NCI-H1048 (cell line): ENCODE measurements at regions not wholly inside any gene's neighbourhood (a gene's known extent, or its start where the extent isn't known, plus 50 kb on each side); places are given as distances from the start of the nearest gene placed in this dataset.
"Not testable (repeated sequence)": the region's sequence is repeated elsewhere in the genome, so short reads cannot be mapped to it uniquely, and the experiment has no call there.

Experiments
- DNase-seq: peaks from one replicate; lab custom pipeline; 2025; lab: John Stamatoyannopoulos, UW

DNA sequence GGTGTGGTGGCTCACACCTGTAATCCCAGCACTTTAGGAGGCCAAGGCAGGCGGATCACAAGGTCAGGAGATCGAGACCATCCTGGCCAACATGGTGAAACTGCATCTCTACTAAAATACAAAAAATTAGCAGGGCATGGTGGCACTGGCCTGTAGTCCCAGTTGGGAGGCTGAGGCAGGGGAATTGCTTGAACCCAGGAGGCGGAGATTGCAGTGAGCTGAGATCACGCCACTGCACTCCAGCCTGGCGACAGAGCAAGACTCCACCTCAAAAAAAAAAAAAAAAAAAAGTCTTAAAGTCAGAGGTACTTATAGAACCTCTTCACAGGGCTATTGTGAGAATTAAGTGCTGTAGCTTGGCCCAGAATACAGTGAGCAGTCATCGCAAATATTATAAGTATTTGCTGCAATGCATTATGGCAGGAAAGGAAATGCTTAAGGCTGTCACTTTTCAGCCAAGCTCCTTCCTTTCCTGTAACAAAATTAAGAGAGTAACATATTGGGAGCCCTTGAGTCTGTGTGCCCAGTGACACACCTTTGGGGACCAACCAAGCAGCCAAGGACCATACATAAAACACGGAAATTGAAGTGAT, 110.9 kb upstream of the HAND1 start:
- not testable (repeated sequence) for DNase-seq

DNA sequence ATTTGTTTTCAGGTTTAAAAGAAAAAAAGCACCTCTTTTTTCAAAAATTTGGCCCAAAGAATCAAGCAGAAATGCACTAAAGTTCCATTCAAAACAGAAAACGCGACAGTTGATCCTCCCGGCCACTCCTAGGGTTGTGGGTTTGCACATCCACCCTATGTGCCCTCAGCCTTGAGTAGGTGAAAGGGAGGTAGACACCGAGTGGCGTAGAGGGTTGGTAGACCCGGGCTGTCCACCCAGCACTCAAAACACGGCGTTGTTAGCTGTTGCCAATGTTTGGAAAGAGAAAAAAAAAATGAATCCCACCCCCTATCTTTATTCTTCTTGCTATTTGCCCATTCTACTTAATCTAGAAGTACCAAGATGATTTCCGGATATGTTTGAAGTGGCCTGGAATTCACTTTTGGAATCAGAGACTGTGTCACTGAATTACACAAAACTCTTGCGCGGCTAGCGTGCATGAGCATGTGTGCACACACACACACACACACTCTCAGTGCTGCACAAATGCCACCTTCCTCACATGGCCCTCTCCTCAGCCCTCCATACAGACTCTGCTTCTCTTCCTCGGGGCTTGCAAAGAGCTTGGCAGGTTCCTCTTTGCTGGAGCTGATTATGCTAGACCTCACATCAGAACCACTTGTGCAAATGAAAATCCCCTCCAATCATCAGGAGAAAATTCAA, 110.2 kb upstream of the HAND1 start:
- DNase-seq, result no peak

DNA sequence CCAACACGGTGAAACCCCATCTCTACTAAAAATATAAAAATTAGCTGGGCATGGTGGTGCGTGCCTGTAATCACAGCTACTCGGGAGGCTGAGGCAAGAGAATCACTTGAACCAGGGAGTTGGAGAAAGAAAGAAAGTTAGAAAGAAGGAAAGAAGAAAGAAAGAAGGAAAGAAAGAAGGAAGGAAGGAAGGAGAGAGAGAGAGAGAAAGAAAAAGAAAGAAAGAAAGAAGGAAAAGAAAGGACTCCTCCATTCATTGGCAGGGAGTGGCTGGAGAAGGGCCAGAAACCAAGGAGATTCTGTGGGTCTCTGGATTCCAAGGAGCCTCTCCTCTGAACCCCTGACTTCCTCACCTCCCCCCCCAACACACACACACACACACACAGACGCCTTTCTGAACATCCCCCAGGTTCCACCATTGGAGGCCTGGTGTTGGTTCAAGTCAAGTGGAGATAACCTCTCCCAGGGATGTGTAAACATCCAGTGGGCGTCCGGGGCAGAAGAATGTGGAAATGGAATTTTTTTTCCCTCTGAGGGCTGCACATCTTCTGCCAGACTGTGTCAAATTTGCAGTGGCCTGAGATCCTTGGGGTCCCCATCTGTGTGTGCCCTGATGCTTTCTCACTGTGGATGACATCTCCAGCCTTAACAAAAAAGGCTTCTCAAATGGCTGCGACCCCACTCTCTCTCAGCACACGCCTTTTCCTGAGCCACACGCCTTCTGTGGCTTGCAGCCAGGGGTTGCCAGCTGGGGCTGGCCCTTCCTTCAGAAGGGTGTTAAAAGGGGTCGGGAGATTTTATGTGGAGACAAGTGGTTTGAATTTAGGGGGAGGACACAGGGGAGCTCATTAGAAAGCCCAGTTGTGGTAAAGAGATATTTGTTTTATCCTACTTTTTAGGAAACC, 109.3 kb upstream of the HAND1 start:
- DNase-seq, result no peak

GRCh38 chr5:154583671-154584177, 105.7 kb upstream of the HAND1 start:
- no peak for DNase-seq

DNA sequence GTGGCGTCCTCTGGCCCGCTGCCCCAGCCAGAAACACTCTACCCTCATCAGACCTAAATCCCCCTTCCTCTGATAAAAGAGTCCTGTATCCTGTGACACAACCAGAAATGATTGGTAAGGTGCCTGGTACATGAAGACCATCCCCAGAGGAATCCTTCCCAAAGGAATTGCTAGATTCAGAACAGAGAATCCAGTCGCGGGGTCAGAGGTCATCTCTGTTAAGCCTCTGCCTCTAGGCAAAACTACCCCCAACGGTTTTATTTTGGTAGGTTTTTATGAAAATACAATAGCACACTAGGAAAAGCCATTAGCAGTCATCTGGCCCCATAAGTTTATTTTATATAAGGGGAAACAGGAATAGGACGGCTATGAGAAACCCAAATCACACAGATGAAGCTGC, 102.4 kb upstream of the HAND1 start:
- no peak for DNase-seq

GRCh38 chr5:154577416-154577815, 99.4 kb upstream of the HAND1 start:
- DNase-seq, result no peak

DNA sequence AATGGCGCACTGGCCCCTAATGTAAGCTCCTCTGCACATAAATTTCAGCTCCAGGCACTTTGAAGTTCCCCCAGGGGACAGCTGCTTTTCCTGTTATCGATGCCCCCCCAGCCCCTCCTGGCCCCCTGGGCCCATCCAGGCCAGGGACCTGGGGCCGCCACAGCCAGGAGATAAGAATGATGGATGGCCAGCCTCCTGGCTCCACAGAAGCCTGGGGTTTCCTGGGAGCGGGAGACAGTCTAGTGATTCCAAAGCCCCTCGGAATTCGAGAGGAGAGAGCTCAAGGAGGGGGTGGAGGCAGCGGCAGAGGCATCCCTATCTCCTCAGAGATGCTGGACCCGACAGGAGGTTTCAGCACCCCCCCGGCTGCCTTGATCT, 98.4 kb upstream of the HAND1 start:
- DNase-seq, result no peak

DNA sequence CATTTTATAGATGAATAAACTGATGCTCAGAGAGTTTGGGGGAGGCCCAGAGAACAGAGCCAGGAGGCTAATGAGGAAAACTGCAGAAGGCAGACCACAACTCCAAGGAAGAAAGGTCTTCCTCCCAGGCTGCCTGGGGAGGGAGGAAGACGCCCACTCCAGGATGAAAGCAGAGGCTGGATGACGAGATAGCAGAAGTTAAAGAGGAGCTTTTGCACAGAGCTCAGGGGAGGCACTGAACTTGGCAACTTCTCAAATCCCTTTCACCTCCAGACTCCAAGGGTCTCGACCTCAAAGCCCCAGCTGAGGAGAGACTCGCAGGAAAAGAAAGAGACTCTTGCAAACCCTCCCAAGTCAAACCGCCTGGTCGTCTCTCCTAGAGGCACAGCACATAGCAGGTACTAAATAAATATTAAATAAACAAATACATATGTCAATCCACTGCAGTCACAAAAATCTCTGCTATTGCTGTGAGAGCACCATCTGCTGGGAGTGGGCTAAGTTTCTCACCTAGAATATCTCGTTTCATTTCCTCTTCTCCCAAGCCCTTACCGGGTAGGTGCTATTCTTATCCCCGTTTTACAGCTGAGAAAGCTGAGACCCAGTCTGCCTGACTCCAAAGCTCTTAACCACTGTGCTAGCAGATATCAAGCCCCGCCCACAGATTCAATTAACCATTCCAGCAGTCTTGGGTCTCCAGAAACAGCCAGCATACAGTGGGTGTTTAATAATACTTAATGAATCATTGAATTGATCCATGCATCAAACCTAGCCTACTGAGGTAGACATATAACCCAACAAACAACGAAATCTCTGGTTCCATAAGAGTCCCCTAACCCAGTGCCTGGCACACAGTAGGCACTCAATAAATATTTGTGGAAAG, 97.8 kb upstream of the HAND1 start:
- no peak for DNase-seq

DNA sequence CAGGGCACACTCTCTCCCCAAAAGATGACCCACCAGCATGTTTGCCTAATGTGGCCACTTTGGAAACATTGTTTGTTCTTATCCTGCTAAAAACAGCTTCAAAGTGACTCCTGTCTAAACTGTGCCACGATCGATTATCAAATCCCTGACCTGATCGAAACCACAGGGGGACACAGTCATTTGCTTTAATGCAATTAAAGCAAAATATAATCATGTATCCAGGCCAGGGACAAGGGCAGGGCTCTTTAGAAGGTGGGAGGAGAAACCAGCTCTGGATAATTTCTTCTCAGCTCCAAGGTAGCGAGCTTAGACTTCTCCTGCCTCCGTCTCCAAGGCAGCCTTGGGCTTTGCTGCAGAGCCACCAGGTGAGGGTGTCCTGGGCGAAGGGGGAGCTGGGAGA, 95.0 kb upstream of the HAND1 start:
- no peak for DNase-seq

DNA sequence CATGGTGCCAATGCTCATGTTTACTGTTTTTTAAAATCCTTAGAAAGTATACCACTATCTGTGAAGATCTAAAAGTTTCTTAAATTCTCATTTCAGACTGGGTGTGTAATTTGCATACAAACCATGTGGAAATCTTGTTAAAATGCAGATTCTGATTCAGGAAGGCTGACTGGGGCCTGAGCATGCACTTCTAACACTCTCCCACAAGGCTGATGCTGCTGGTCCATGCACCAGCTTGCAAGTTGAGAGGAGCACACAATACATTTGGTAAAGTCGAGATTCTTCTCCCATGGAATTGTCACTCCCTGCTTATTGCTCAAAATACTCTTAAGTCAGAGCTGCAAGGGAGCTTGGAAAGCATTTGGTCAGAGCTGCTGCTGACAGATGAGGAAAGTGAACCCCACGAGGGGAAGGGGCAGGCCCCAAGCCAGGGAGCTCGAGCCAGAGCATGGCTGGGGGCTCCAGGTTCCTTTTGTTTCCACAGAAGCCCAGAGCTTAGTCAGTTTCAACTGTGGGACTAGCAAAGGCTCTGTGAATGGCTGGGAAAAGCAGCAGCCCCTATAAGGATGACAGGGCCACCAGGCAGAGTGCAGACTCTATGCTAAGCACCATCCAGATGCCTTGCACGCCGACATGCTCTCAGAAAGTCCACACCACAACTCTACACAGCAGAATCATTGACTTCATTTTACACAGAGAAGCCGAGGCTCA, 93.5 kb upstream of the HAND1 start:
- DNase-seq, result no peak

GRCh38 chr5:154570572-154571324, 92.7 kb upstream of the HAND1 start:
- no peak for DNase-seq

DNA sequence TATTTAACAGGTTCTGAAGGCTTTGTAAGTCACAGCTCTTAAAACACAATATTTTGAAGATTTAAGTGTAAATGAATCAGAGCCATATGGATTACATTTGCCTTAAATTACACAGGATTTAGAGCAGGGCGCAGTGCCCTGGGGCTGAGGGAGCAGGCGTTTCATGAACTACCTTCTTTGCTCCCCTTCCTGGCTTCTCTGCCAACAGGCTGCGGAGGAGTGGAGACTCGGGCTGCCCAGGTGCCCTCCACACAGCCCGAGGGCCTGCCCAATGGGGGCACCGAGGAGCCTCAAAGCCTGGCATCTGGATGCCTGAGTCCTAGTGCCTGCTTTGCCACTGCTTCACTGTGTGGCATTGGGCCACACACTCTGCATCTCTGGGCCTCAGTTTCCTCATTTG, 90.6 kb upstream of the HAND1 start:
- DNase-seq, result no peak

GRCh38 chr5:154567155-154567554, 89.1 kb upstream of the HAND1 start:
- no peak for DNase-seq

DNA sequence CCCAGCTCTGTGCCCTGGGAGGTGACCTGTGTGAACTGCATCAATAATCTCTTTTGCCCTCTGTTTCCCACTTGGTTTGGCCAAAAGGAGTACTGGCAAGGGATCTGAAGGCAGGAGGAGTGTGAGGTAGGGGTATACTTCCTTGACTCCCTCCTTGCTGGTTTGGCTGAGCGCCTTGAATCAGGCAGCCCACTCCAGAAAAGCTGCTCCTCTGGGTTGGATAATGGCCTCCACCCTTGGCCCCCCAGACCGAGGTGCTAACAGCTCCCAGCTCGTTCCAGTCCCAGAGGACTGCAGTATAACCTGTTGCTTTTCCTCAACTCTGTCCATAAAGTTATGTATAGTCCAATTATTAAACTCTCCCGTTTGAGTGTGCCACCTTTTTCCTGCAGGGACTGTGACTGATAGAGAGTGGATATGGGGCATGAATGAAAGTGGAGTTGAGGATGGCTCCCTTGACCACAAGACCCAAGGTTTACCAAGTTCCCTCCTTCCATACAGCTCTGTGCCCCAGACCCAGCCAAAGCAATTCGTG, 88.2 kb upstream of the HAND1 start:
- no peak for DNase-seq

- DNase-seq, result no peak
Observed at GRCh38 chr5:154565123-154565522, 87.1 kb upstream of the HAND1 start.

GRCh38 chr5:154562244-154562880, 84.3 kb upstream of the HAND1 start:
- no peak for DNase-seq

DNA sequence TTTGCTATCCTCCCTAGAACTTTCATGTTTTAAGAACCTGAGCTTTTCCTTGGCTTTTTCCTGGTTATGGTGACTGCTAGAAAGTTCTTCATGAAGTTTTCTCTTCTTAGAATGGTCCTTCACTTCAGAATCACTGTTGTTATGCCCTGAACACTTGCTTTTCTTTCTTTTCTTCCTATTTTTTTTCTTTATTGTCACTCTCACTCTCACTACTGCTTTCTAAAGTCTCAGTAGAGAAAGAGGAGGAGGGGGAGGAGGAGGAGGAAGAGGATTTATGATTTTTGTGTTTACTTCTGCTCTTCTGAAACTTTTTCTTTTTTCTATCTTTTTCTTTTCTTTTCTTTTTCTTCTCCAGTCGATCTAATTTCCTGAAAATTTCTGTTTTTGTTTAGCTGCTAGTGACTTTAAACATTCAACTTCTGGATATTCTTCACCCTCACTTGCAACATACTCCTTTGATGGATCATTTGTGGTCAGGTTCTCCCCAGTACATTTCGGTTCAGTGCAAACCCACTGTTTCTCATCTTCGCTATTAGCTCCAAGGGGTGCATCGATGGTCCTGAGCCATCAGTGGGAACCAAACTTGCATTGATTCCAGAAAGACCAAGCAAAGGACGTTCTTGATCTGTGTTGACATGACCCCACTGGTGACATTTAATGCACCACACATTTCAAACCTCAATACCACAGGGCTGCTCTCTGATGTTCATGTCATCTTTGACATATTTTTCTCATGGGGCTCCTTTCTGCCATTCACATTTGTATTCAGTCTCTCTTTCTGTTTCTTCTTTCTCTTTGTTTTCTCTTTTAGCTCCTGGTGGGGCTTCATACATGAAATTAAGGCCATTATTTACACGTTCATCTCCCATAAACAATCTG, 81.6 kb upstream of the HAND1 start:
- no peak for DNase-seq

DNA sequence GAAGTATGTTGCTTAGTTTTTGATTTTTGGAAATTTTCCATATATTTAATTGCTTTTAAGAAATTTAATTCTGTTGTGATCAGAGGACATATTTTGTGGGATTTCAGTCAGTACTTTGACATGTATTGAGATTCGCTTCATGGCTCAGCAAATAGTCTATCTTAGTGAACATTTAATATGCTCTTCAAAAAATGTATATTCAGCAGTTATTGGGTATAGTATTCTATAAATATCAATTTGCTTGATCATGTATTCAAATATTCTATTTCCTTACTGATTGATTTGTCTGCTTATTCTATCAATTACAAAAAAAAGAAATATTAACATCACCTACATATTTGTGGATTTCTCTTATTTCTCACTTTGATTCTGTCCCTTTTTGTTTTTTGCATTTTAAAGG, 79.5 kb upstream of the HAND1 start:
- DNase-seq, result no peak

DNA sequence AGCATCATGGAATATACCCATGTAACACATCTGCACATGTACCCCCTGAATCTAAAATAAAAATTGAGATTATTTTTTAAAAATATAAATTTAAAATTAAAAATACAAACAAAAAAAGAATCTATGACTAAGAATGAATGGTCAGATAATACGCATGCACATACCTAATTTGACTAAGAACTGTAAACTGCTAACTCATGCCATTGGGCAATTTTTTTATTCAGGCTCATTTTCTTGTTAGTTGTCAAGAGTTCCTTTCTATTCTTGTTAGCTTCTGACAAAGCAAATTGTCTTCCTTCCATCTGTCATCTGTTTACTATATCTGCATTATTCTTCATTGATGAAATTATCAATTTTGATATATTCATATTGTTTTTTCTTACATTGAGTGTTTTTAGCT, 69.5 kb upstream of the HAND1 start:
- no peak for DNase-seq
